Tibial artery (tissue), 4 donors: ENCODE measurements at regions not wholly inside any gene's neighbourhood (a gene's known extent, or its start where the extent isn't known, plus 50 kb on each side); places are given as distances from the start of the nearest gene placed in this dataset.

Source experiments
- DNase-seq, 2 donors: peaks; one replicate each; pipeline ENCODE4 v3.0.0-alpha.2; 2019
- H3K27ac ChIP-seq, 2 donors: fragments of 200-600 bp; sonication (generic) in 1 of 2; 1 replicate in 1 of 2; 2 replicates in 1 of 2; pipeline ENCODE4 v1.5.1; 2018 to 2019; ENCODE audit warnings: mild to moderate bottlenecking in 1 of 2
- H3K27me3 ChIP-seq, 2 donors: fragments of 200-600 bp; sonication (generic) in 1 of 2; one replicate each; pipeline versions ENCODE4 v1.5.1 to v1.6.0; 2016 to 2019
- H3K36me3 ChIP-seq, 3 donors: fragments of 200-600 bp; sonication (generic) in 2 of 3; one replicate each; pipeline ENCODE4 v1.5.1; 2016 to 2019; ENCODE audit warnings: mild to moderate bottlenecking in 2 of 3
- H3K4me1 ChIP-seq, 4 donors: fragments of 200-600 bp; sonication (generic) in 2 of 4; 1 replicate in 3 of 4; 2 replicates in 1 of 4; pipeline ENCODE4 v1.5.1; 2016 to 2019
- H3K4me3 ChIP-seq, 2 donors: fragments of 200-600 bp; sonication (generic) in 1 of 2; 1 replicate in 1 of 2; 2 replicates in 1 of 2; pipeline ENCODE4 v1.5.1; 2018 to 2019; ENCODE audit warnings: mild to moderate bottlenecking in 2 of 2
- H3K9me3 ChIP-seq, 3 donors: fragments of 200-600 bp; sonication (generic) in 1 of 3; one replicate each; pipeline ENCODE4 v1.5.1; 2016 to 2019
- intact Hi-C: fragments of 100-400 bp; cut with DNase I; formaldehyde crosslinking; loops from one replicate; pipeline ENCODE4 v1.15.0; 2023; ENCODE audit warnings: low total_unique reads
- TF ChIP-seq, protein P1 (sequence below), 2 experiments: fragments of 200-600 bp in 1 of 2; fragments of 450-650 bp in 1 of 2; IDR thresholded peaks; one replicate each; pipeline ENCODE4 v1.5.1; 2017 to 2019; ENCODE audit warnings: antibody characterized with exemption in 2 of 2, mild to moderate bottlenecking in 1 of 2, moderate library complexity in 1 of 2

DNA sequence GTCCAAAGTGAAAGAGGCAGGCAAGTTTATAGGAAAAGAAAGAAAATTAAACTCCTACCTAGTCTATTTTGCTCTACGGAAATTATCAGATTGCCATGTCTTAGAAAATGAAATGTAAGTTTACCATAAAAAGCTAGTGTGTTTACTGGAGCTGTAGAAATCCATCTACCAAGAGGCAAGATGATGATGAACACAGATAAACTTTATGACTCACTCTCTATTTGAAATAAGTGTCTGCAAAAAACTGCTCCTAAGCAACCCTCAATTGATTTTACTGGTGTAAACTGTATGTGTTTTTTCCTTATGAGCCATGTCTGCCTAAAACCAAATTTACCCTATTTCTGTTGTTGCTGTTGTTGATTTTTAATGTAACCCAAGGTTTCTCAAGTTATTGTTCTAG lies 73.8 kb upstream of the TMEM106B start:
- TF ChIP-seq, protein P1, sequence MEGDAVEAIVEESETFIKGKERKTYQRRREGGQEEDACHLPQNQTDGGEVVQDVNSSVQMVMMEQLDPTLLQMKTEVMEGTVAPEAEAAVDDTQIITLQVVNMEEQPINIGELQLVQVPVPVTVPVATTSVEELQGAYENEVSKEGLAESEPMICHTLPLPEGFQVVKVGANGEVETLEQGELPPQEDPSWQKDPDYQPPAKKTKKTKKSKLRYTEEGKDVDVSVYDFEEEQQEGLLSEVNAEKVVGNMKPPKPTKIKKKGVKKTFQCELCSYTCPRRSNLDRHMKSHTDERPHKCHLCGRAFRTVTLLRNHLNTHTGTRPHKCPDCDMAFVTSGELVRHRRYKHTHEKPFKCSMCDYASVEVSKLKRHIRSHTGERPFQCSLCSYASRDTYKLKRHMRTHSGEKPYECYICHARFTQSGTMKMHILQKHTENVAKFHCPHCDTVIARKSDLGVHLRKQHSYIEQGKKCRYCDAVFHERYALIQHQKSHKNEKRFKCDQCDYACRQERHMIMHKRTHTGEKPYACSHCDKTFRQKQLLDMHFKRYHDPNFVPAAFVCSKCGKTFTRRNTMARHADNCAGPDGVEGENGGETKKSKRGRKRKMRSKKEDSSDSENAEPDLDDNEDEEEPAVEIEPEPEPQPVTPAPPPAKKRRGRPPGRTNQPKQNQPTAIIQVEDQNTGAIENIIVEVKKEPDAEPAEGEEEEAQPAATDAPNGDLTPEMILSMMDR (IDR thresholded peaks at IDR 0.05): no peak
- no peaks in the 10 kb centered on the region for H3K4me1 ChIP-seq
- no peaks in the 10 kb centered on the region for H3K9me3 ChIP-seq
- H3K36me3 ChIP-seq: no peaks in the 10 kb centered on the region
- no peak for DNase-seq
- no peak overlapping the region for H3K4me3 ChIP-seq
- no peaks in the 10 kb centered on the region for H3K27me3 ChIP-seq
- H3K27ac ChIP-seq: no peak overlapping the region
- intact Hi-C loops: no loop called here

DNA sequence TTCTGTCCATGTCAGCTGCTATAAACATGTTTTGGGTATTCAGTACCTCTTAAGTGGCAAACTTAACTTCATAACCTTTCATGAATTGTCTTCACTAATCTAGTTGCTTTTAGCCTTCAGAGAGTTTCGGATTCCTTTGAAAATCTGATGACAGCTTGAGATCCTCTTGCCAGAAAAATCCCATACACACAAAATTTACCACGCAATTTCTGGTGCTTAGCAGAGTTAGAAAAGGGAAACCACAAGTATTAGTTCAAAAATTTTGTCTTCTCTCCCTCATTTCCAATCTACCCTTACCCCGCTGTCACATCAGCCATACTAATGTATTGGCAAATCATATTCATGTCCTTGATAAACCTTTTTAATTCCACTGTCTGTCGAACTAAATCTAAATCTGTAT lies 72.7 kb upstream of the TMEM106B start:
- no peak for DNase-seq
- TF ChIP-seq, protein P1 (IDR thresholded peaks at IDR 0.05): no peak
- Histone ChIP-seq H3K27ac (no peak overlapping the region), H3K27me3 (no peaks in the 10 kb centered on the region), H3K36me3 (no peaks in the 10 kb centered on the region), H3K4me3 (no peak overlapping the region), H3K4me1 (no peaks in the 10 kb centered on the region), H3K9me3 (no peaks in the 10 kb centered on the region)
- intact Hi-C loops: no loop called here

DNA sequence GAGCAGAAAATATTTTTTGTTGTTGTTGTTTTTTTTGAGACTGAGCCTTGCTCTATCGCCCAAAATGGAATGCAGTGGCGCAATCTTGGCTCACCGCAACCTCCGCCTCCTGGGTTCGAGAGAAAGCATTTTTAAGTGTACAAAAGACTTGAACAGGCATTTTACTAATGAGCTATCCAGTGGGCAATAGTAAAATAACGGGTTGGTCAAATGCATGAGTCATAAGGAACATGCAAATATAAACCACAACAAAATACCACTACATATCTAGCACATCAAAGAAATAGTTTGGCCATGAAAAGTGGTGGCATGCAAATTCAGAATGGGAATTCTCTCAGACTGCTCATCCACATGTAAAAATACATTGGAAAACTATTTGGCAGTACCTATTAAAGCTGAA lies 71.7 kb upstream of the TMEM106B start:
- no peaks in the 10 kb centered on the region for H3K4me1 ChIP-seq
- intact Hi-C loops: no loop called here
- TF ChIP-seq, protein P1 (IDR thresholded peaks at IDR 0.05): no peak
- no peaks in the 10 kb centered on the region for H3K9me3 ChIP-seq
- no peak overlapping the region for H3K4me3 ChIP-seq
- DNase-seq: no peak
- H3K36me3 ChIP-seq: no peaks in the 10 kb centered on the region
- no peak overlapping the region for H3K27ac ChIP-seq
- no peaks in the 10 kb centered on the region for H3K27me3 ChIP-seq

DNA sequence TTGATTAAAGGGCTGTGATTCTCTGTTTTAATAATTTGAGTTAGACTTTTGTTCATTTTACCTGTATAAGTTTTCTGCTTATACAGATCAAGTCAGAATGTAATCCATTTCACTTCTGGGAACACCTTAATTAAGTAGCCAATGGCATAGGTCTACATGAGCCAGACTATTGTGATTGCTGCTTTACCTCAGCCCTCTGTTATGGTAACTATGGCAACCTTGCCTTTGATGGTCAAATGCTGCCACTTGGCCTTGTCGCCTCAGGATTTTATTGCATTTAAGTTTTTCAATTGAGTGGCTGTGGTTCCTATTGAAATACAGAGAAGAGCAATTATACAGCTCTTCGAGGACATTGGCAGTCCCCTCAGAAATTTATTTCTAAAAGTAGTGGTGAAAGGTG lies 64.3 kb upstream of the TMEM106B start:
- H3K4me3 ChIP-seq: no peak overlapping the region
- no peaks in the 10 kb centered on the region for H3K4me1 ChIP-seq
- H3K27ac ChIP-seq: no peak overlapping the region
- no peaks in the 10 kb centered on the region for H3K27me3 ChIP-seq
- TF ChIP-seq, protein P1 (IDR thresholded peaks at IDR 0.05): no peak
- no peak for DNase-seq
- H3K36me3 ChIP-seq: no peaks in the 10 kb centered on the region
- intact Hi-C loops: no loop called here
- no peaks in the 10 kb centered on the region for H3K9me3 ChIP-seq

DNA sequence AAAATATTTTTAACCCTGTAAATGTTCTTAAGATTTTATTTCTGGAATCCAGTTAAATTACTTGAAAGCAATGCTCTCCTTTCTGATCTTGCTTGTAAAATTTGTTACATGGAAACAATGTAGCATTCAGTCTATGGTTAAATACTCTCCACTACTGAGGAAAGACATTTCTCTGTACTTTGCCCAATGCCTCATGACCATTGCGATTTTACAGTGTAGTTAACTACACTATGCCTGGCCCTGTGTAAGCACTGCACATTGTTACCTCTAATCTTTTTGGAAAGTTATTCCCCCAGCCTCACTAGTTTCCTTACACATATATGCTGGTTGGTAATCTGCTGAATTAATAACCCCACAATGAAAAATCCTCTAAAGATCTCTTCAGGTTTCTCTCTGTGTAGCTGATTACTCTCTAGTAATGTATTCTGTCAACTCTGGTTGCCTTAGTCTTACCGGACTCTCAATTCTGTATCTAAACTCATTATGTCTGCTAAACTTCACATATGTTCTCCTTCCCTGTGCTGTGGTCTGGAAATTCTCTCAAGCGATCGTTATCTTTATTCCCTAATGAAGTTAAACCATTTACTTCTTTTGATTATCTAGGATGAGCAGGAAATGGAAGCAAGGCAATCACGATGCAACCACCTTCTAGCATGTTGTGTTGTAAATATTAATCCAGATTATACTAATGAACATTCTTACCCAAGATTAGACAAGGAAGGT lies 58.7 kb upstream of the TMEM106B start:
- H3K4me1 ChIP-seq: no peaks in the 10 kb centered on the region
- H3K4me3 ChIP-seq: no peak overlapping the region
- no peak overlapping the region for H3K27ac ChIP-seq
- intact Hi-C loops: no loop called here
- TF ChIP-seq, protein P1 (IDR thresholded peaks at IDR 0.05): no peak
- no peak for DNase-seq
- H3K9me3 ChIP-seq: no peaks in the 10 kb centered on the region
- H3K36me3 ChIP-seq: no peaks in the 10 kb centered on the region
- H3K27me3 ChIP-seq: no peaks in the 10 kb centered on the region

DNA sequence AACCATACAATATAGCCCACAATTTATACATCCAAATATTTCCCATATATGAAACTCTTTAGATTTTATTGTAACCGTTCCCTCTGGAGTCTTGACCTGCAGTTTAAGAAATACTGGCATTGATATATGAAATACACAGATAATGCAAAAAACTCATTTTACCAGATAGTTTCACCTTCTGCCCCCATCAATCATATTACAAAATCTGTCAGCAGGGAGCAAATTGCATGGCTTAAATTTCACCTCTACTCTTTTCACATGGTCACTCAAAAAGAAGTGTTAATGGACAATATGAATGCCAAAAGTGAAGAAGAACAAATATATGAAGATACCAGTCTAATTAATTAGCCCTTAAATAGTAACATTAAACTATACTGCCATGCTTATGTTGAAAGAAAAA lies 57.0 kb upstream of the TMEM106B start:
- Histone ChIP-seq H3K27me3 (no peaks in the 10 kb centered on the region), H3K9me3 (no peaks in the 10 kb centered on the region), H3K36me3 (no peaks in the 10 kb centered on the region), H3K4me1 (no peaks in the 10 kb centered on the region), H3K4me3 (no peak overlapping the region), H3K27ac (no peak overlapping the region)
- intact Hi-C loops: no loop called here
- TF ChIP-seq, protein P1 (IDR thresholded peaks at IDR 0.05): no peak
- DNase-seq: no peak
